ENCODE measurements at regions not wholly inside any gene's neighbourhood (a gene's known extent, or its start where the extent isn't known, plus 50 kb on each side); places are given as distances from the start of the nearest gene placed in this dataset.

GRCh38 chr20:51987812-51988211, 185.5 kb upstream of the SALL4 start:
- H3K79me2 ChIP-seq (ENCODE audit: control insufficient read depth, low read length): no peaks in the 10 kb centered on the region
- peaks cover 16% of the 10 kb centered on the region for H3K4me1 ChIP-seq (ENCODE audit: control insufficient read depth, low read length)
- H3K4me2 ChIP-seq (ENCODE audit: low read length): no peak overlapping the region
- H4K20me1 ChIP-seq (ENCODE audit: control insufficient read depth, insufficient read depth, low read depth, low read length): no peaks in the 10 kb centered on the region
- H3K36me3 ChIP-seq (ENCODE audit: control insufficient read depth, low read length): no peaks in the 10 kb centered on the region
- no peaks in the 10 kb centered on the region for H3K9me2 ChIP-seq (replicated peaks; ENCODE audit: control insufficient read depth, low read length)
- no peaks in the 10 kb centered on the region for H3K27me3 ChIP-seq (ENCODE audit: control insufficient read depth, low read length)
- no peak overlapping the region for H3K4me3 ChIP-seq (ENCODE audit: low read length)
- no peak for TF ChIP-seq CTCF (IDR thresholded peaks at IDR 0.05; ENCODE audit: low read depth, low read length, poor library complexity, severe bottlenecking)
- no peak for TF ChIP-seq EZH2phosphoT487 (IDR thresholded peaks at IDR 0.05; ENCODE audit: borderline replicate concordance, low read length)
- H3K9me3 ChIP-seq (ENCODE audit: control insufficient read depth, insufficient read depth, low read length): no peaks in the 10 kb centered on the region
- H3K27ac ChIP-seq (ENCODE audit: low read depth, low read length): no peak overlapping the region
- no peaks in the 10 kb centered on the region for H3F3A ChIP-seq (ENCODE audit: control insufficient read depth, insufficient read depth)

GRCh38 chr20:51985013-51985415, 182.7 kb upstream of the SALL4 start:
- Histone ChIP-seq H3K4me1 (ENCODE audit: control insufficient read depth, low read length) (peaks cover 32% of the 10 kb centered on the region), H3K9me3 (ENCODE audit: control insufficient read depth, insufficient read depth, low read length) (no peaks in the 10 kb centered on the region), H3F3A (ENCODE audit: control insufficient read depth, insufficient read depth) (no peaks in the 10 kb centered on the region), H3K79me2 (ENCODE audit: control insufficient read depth, low read length) (no peaks in the 10 kb centered on the region), H4K20me1 (ENCODE audit: control insufficient read depth, insufficient read depth, low read depth, low read length) (no peaks in the 10 kb centered on the region), H3K27me3 (ENCODE audit: control insufficient read depth, low read length) (no peaks in the 10 kb centered on the region), H3K4me3 (ENCODE audit: low read length) (no peak overlapping the region), H3K36me3 (ENCODE audit: control insufficient read depth, low read length) (no peaks in the 10 kb centered on the region), H3K4me2 (ENCODE audit: low read length) (peak overlapping the region; percentile 25; the same call in 1 of the 2 replicates), H3K27ac (ENCODE audit: low read depth, low read length) (no peak overlapping the region), H3K9me2 (replicated peaks; ENCODE audit: control insufficient read depth, low read length) (no peaks in the 10 kb centered on the region)
- TF ChIP-seq EZH2phosphoT487 (IDR thresholded peaks at IDR 0.05; ENCODE audit: borderline replicate concordance, low read length): no peak
- TF ChIP-seq CTCF (IDR thresholded peaks at IDR 0.05; ENCODE audit: low read depth, low read length, poor library complexity, severe bottlenecking): no peak

GRCh38 chr20:51980277-51980676, 178.0 kb upstream of the SALL4 start:
- Histone ChIP-seq H3K9me2 (replicated peaks; ENCODE audit: control insufficient read depth, low read length) (no peaks in the 10 kb centered on the region), H3F3A (ENCODE audit: control insufficient read depth, insufficient read depth) (no peaks in the 10 kb centered on the region), H3K27me3 (ENCODE audit: control insufficient read depth, low read length) (no peaks in the 10 kb centered on the region), H3K9me3 (ENCODE audit: control insufficient read depth, insufficient read depth, low read length) (peaks cover 13% of the 10 kb centered on the region), H3K4me3 (ENCODE audit: low read length) (no peak overlapping the region), H3K79me2 (ENCODE audit: control insufficient read depth, low read length) (no peaks in the 10 kb centered on the region), H3K4me2 (ENCODE audit: low read length) (no peak overlapping the region), H3K36me3 (ENCODE audit: control insufficient read depth, low read length) (no peaks in the 10 kb centered on the region), H4K20me1 (ENCODE audit: control insufficient read depth, insufficient read depth, low read depth, low read length) (no peaks in the 10 kb centered on the region), H3K27ac (ENCODE audit: low read depth, low read length) (no peak overlapping the region), H3K4me1 (ENCODE audit: control insufficient read depth, low read length) (peaks cover 53% of the 10 kb centered on the region)
- TF ChIP-seq CTCF (IDR thresholded peaks at IDR 0.05; ENCODE audit: low read depth, low read length, poor library complexity, severe bottlenecking) (no peak), EZH2phosphoT487 (IDR thresholded peaks at IDR 0.05; ENCODE audit: borderline replicate concordance, low read length) (no peak)

GRCh38 chr20:51979226-51979625, 176.9 kb upstream of the SALL4 start:
- Histone ChIP-seq H3K27ac (ENCODE audit: low read depth, low read length) (no peak overlapping the region), H3K9me2 (replicated peaks; ENCODE audit: control insufficient read depth, low read length) (no peaks in the 10 kb centered on the region), H3K4me3 (ENCODE audit: low read length) (no peak overlapping the region), H3F3A (ENCODE audit: control insufficient read depth, insufficient read depth) (no peaks in the 10 kb centered on the region), H3K36me3 (ENCODE audit: control insufficient read depth, low read length) (no peaks in the 10 kb centered on the region), H3K4me1 (ENCODE audit: control insufficient read depth, low read length) (peaks cover 42% of the 10 kb centered on the region), H3K9me3 (ENCODE audit: control insufficient read depth, insufficient read depth, low read length) (peaks cover 13% of the 10 kb centered on the region), H4K20me1 (ENCODE audit: control insufficient read depth, insufficient read depth, low read depth, low read length) (no peaks in the 10 kb centered on the region), H3K79me2 (ENCODE audit: control insufficient read depth, low read length) (no peaks in the 10 kb centered on the region), H3K4me2 (ENCODE audit: low read length) (no peak overlapping the region), H3K27me3 (ENCODE audit: control insufficient read depth, low read length) (no peaks in the 10 kb centered on the region)
- TF ChIP-seq CTCF (IDR thresholded peaks at IDR 0.05; ENCODE audit: low read depth, low read length, poor library complexity, severe bottlenecking) (no peak), EZH2phosphoT487 (IDR thresholded peaks at IDR 0.05; ENCODE audit: borderline replicate concordance, low read length) (no peak)
